ENCODE measurements at regions not wholly inside any gene's neighbourhood (a gene's known extent, or its start where the extent isn't known, plus 50 kb on each side); places are given as distances from the start of the nearest gene placed in this dataset.

- no peak for TF ChIP-seq CTCF (IDR thresholded peaks at IDR 0.05; ENCODE audit: low read depth, low read length)
- TF ChIP-seq EZH2phosphoT487 (IDR thresholded peaks at IDR 0.05; ENCODE audit: low read depth): no peak
These were observed 174.8 kb downstream of the POLR2M start for GRCh38 chr15:57881361-57881760.
